ENCODE measurements at regions not wholly inside any gene's neighbourhood (a gene's known extent, or its start where the extent isn't known, plus 50 kb on each side); places are given as distances from the start of the nearest gene placed in this dataset.

DNA sequence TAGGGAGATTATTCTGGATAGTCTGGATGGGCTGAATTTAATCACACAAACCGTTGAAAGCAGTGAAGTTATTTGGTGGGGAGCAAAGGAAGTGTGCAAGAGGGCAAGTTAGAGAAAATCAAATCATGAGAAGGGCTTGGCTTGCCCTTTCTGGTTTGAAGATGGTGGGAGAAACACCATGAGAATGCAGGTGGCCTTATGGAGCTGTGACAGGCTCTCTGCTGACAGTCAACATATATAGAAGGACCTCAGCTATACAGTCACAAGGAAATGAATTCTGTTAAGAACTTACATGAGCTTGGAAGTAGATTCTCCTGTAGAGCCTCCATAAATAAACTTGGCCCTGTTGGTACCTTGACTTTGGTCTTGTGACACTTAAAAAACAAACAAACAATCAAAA is 72.3 kb downstream of the GMNC start:
- Histone ChIP-seq H3K36me3 (no peaks in the 10 kb centered on the region), H3K4me1 (no peaks in the 10 kb centered on the region), H3K27me3 (no peaks in the 10 kb centered on the region), H3K4me3 (no peak overlapping the region), H3K9me3 (no peaks in the 10 kb centered on the region), H3K27ac (no peak overlapping the region)
- TF ChIP-seq EP300 (IDR thresholded peaks at IDR 0.05) (no peak), POLR2AphosphoS5 (IDR thresholded peaks at IDR 0.05) (no peak), POLR2A (IDR thresholded peaks at IDR 0.05) (no peak)
- TF ChIP-seq, protein P1, sequence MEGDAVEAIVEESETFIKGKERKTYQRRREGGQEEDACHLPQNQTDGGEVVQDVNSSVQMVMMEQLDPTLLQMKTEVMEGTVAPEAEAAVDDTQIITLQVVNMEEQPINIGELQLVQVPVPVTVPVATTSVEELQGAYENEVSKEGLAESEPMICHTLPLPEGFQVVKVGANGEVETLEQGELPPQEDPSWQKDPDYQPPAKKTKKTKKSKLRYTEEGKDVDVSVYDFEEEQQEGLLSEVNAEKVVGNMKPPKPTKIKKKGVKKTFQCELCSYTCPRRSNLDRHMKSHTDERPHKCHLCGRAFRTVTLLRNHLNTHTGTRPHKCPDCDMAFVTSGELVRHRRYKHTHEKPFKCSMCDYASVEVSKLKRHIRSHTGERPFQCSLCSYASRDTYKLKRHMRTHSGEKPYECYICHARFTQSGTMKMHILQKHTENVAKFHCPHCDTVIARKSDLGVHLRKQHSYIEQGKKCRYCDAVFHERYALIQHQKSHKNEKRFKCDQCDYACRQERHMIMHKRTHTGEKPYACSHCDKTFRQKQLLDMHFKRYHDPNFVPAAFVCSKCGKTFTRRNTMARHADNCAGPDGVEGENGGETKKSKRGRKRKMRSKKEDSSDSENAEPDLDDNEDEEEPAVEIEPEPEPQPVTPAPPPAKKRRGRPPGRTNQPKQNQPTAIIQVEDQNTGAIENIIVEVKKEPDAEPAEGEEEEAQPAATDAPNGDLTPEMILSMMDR (IDR thresholded peaks at IDR 0.05): no peak
- WGBS, 2 donors (ENCODE audit: low coverage in 1 of 2): 55 to 56% methylated on average over 1 of the region's 1 CpG
- ATAC-seq: no peak

DNA sequence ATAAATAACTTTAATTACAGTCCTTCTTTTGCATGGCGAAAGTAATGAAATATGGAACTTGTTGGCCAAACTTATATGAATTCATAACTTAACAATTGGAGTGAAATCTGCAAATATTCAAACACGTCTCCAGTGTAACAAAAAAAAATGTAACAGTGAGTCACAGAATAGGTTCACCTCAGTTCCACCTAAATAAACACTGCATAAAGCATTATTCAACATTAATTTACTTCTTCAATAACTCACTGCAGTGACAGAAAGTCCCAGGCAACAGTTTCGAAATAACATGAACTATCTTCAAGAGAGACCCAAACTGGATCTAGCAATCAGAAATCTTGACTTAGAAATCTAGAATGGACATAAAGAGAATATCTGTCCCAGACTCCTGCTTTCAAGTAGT is 75.6 kb downstream of the GMNC start:
- no peaks in the 10 kb centered on the region for H3K27me3 ChIP-seq
- no peaks in the 10 kb centered on the region for H3K36me3 ChIP-seq
- H3K9me3 ChIP-seq: no peaks in the 10 kb centered on the region
- 70 to 75% methylated on average over 3 of the region's 3 CpGs for WGBS, 2 donors (ENCODE audit: low coverage in 1 of 2)
- no peak overlapping the region for H3K4me3 ChIP-seq
- H3K4me1 ChIP-seq: no peaks in the 10 kb centered on the region
- H3K27ac ChIP-seq: no peak overlapping the region
- TF ChIP-seq, protein P1 (IDR thresholded peaks at IDR 0.05): no peak
- ATAC-seq: no peak

DNA sequence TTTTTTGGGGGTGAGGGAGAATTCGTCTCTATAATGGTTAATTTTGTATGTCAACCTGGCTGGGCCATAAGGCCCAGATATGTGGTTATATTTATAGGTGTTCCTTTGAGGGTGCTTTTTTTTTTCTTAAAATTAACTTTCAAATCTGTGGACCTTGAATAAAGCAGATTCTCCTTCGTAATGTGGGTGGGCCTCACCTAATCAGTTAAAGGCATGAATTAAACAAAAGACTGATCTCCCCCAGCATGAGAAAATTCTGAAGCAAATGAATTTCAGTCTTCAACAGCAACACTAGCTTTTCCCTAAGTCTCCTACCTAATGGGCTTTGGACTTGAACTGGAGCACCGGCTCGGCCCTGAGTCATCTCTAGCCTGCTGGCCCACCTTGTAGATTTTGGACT is 77.4 kb downstream of the GMNC start:
- 73 to 93% methylated on average over 2 to 4 of the region's 4 CpGs for WGBS, 2 donors (ENCODE audit: low coverage in 1 of 2)
- Histone ChIP-seq H3K4me1 (no peaks in the 10 kb centered on the region), H3K36me3 (no peaks in the 10 kb centered on the region), H3K27ac (no peak overlapping the region), H3K4me3 (no peak overlapping the region), H3K27me3 (no peaks in the 10 kb centered on the region), H3K9me3 (no peaks in the 10 kb centered on the region)
- TF ChIP-seq EP300 (IDR thresholded peaks at IDR 0.05) (no peak), POLR2A (IDR thresholded peaks at IDR 0.05) (no peak), POLR2AphosphoS5 (IDR thresholded peaks at IDR 0.05) (no peak)
- TF ChIP-seq, protein P1 (IDR thresholded peaks at IDR 0.05): no peak
- ATAC-seq: no peak

DNA sequence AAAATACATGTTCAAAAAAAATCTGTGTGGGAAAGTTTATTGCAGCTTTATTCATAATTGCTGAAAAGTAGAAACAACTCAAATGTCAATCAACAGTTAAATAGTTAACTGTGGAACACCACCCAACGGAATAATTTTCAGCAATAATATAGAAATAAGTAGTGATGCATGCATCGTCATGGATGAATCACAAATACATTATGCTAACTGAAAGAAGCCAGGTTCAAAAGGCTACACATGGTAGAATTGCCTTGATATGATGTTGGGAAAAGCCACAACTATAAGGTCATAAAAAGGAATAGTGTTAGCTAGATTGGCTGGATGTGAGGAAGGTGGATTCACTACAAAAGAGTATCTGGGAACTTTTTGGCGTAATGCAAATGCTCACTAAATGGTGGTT is 82.0 kb downstream of the GMNC start:
- Histone ChIP-seq H3K27ac (no peak overlapping the region), H3K27me3 (no peaks in the 10 kb centered on the region), H3K9me3 (no peaks in the 10 kb centered on the region), H3K36me3 (no peaks in the 10 kb centered on the region), H3K4me3 (no peak overlapping the region), H3K4me1 (no peaks in the 10 kb centered on the region)
- no peak for ATAC-seq
- no peak for TF ChIP-seq POLR2AphosphoS5 (IDR thresholded peaks at IDR 0.05)
- TF ChIP-seq, protein P1 (IDR thresholded peaks at IDR 0.05): no peak
- no peak for TF ChIP-seq EP300 (IDR thresholded peaks at IDR 0.05)
- TF ChIP-seq POLR2A (IDR thresholded peaks at IDR 0.05): no peak
- WGBS, 2 donors (ENCODE audit: low coverage in 1 of 2): 64 to 80% methylated on average over 3 of the region's 3 CpGs

DNA sequence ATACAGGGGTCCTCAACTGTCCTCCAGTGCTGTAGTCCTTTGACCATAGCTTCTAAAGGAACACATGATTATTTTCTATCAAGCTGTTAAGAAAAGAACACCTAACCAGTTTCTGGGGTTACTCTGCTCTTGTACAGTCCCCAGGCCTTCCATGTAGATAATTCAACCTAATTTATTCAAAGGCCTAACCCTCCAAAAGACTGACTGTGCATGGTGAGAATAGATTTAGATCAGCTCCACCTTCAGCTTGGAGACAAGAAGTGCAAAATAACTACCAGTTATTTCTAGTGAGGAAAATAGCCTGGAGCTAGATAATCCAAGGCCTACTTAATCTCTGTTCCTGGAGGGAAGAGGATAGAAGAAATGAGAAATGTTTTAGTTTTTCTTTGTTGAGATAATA is 87.9 kb downstream of the GMNC start:
- Histone ChIP-seq H3K9me3 (peaks cover 0 to 19% (median 0%) of the 10 kb centered on the region in 3 donors), H3K27ac (no peak overlapping the region), H3K4me3 (no peak overlapping the region), H3K27me3 (no peaks in the 10 kb centered on the region), H3K36me3 (no peaks in the 10 kb centered on the region), H3K4me1 (no peaks in the 10 kb centered on the region)
- TF ChIP-seq, protein P1 (IDR thresholded peaks at IDR 0.05): no peak
- no peak for TF ChIP-seq POLR2AphosphoS5 (IDR thresholded peaks at IDR 0.05)
- ATAC-seq: no peak

Data from gastroesophageal sphincter (tissue), 4 donors.